H1 (cell line): ENCODE measurements at regions not wholly inside any gene's neighbourhood (a gene's known extent, or its start where the extent isn't known, plus 50 kb on each side); places are given as distances from the start of the nearest gene placed in this dataset.

Source experiments
- KDM1A ChIP-seq: fragments of 200-600, 300-600 bp; sonication (generic); IDR thresholded peaks from 2 replicates; pipeline ENCODE4 v1.7.1; 2016; ENCODE audit warnings: mild to moderate bottlenecking, low read length, borderline replicate concordance
- POU5F1 ChIP-seq: IDR thresholded peaks from 2 replicates; pipeline ENCODE4 v1.6.1; 2011; ENCODE audit warnings: low read depth, mild to moderate bottlenecking, low read length, moderate library complexity
- ZNF274 ChIP-seq: IDR thresholded peaks from 2 replicates; pipeline ENCODE4 v1.7.0; 2012; ENCODE audit warnings: low read length, borderline replicate concordance; ENCODE audit errors: extremely low read depth
- TF ChIP-seq, protein P1 (sequence below): fragments of 300-600 bp; sonication (generic); IDR thresholded peaks from 2 replicates; pipeline ENCODE4 v1.7.1; 2012; ENCODE audit warnings: low read length, moderate library complexity, mild to moderate bottlenecking, inconsistent platforms; ENCODE audit not compliant: insufficient replicate concordance

DNA sequence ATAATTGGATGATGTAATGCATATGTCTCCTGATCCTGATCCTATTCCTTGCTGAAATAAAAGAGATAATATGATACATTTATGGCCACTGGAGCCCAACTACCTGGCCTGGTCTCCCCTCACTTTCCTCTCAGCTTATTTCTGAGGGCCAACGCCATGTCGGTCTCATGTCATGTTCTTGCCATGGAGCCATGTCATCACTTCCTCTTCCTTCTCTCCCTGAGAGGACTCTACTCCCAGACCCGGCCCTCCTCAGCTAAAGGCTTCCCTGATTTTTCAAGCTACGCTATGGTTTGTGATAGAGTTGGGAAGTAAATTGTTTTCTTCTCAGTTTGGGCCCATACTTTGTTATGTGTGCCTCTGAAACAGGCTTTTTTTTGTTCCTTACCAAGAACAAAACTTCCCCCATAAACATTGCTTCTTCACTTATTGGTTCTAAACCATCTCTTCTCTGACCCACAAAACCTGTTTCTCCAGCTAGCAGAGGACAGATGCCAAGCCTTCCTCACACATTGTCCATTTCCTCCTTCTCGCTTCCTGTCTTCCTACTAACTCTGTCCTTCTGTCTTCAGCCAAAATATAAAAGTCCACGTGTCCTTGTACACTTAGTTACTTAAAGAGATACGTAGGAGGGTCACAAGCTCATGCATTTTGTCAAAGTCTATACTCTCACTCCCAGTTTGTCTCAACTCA is 319.9 kb upstream of the DACH1 start (continued):
- TF ChIP-seq, protein P1, sequence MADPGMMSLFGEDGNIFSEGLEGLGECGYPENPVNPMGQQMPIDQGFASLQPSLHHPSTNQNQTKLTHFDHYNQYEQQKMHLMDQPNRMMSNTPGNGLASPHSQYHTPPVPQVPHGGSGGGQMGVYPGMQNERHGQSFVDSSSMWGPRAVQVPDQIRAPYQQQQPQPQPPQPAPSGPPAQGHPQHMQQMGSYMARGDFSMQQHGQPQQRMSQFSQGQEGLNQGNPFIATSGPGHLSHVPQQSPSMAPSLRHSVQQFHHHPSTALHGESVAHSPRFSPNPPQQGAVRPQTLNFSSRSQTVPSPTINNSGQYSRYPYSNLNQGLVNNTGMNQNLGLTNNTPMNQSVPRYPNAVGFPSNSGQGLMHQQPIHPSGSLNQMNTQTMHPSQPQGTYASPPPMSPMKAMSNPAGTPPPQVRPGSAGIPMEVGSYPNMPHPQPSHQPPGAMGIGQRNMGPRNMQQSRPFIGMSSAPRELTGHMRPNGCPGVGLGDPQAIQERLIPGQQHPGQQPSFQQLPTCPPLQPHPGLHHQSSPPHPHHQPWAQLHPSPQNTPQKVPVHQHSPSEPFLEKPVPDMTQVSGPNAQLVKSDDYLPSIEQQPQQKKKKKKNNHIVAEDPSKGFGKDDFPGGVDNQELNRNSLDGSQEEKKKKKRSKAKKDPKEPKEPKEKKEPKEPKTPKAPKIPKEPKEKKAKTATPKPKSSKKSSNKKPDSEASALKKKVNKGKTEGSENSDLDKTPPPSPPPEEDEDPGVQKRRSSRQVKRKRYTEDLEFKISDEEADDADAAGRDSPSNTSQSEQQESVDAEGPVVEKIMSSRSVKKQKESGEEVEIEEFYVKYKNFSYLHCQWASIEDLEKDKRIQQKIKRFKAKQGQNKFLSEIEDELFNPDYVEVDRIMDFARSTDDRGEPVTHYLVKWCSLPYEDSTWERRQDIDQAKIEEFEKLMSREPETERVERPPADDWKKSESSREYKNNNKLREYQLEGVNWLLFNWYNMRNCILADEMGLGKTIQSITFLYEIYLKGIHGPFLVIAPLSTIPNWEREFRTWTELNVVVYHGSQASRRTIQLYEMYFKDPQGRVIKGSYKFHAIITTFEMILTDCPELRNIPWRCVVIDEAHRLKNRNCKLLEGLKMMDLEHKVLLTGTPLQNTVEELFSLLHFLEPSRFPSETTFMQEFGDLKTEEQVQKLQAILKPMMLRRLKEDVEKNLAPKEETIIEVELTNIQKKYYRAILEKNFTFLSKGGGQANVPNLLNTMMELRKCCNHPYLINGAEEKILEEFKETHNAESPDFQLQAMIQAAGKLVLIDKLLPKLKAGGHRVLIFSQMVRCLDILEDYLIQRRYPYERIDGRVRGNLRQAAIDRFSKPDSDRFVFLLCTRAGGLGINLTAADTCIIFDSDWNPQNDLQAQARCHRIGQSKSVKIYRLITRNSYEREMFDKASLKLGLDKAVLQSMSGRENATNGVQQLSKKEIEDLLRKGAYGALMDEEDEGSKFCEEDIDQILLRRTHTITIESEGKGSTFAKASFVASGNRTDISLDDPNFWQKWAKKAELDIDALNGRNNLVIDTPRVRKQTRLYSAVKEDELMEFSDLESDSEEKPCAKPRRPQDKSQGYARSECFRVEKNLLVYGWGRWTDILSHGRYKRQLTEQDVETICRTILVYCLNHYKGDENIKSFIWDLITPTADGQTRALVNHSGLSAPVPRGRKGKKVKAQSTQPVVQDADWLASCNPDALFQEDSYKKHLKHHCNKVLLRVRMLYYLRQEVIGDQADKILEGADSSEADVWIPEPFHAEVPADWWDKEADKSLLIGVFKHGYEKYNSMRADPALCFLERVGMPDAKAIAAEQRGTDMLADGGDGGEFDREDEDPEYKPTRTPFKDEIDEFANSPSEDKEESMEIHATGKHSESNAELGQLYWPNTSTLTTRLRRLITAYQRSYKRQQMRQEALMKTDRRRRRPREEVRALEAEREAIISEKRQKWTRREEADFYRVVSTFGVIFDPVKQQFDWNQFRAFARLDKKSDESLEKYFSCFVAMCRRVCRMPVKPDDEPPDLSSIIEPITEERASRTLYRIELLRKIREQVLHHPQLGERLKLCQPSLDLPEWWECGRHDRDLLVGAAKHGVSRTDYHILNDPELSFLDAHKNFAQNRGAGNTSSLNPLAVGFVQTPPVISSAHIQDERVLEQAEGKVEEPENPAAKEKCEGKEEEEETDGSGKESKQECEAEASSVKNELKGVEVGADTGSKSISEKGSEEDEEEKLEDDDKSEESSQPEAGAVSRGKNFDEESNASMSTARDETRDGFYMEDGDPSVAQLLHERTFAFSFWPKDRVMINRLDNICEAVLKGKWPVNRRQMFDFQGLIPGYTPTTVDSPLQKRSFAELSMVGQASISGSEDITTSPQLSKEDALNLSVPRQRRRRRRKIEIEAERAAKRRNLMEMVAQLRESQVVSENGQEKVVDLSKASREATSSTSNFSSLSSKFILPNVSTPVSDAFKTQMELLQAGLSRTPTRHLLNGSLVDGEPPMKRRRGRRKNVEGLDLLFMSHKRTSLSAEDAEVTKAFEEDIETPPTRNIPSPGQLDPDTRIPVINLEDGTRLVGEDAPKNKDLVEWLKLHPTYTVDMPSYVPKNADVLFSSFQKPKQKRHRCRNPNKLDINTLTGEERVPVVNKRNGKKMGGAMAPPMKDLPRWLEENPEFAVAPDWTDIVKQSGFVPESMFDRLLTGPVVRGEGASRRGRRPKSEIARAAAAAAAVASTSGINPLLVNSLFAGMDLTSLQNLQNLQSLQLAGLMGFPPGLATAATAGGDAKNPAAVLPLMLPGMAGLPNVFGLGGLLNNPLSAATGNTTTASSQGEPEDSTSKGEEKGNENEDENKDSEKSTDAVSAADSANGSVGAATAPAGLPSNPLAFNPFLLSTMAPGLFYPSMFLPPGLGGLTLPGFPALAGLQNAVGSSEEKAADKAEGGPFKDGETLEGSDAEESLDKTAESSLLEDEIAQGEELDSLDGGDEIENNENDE: no peak
- TF ChIP-seq POU5F1 (no peak), ZNF274 (no peak), KDM1A (no peak)
- TF ChIP-seq, all 59 proteins: peak for 0
